ENCODE measurements at regions not wholly inside any gene's neighbourhood (a gene's known extent, or its start where the extent isn't known, plus 50 kb on each side); places are given as distances from the start of the nearest gene placed in this dataset.

DNA sequence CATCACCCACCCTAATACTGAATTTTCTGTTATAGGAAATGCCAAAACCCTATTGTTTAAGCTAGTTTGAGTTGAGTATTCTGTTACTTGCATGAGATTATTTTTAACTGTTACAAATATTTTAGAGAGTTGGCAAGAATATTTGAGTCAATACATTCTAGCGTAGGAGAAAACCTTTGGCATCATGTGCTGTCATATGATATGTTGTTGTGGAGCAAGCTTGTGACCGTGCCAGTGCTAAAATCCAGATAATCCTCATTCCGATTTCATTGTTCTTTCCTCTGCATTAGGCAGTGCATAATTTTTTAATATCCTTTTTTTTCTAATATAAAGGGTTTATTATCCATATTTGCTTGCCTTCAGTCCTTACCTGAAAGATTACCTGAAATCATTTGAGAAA lies 168.0 kb upstream of the GMNC start:
- Histone ChIP-seq H2AFZ (ENCODE audit: insufficient read depth, low read depth, low read length, poor library complexity, severe bottlenecking) (no peak overlapping the region), H3K4me1 (ENCODE audit: control insufficient read depth in 1 of 2, insufficient read depth in 2 of 2, low read length in 2 of 2) (no peaks in the 10 kb centered on the region), H3K79me2 (ENCODE audit: insufficient read depth, low read length) (no peaks in the 10 kb centered on the region), H3K27ac (ENCODE audit: low read depth in 1 of 2, low read length in 2 of 2) (no peak overlapping the region), H3K27me3 (ENCODE audit: control insufficient read depth in 2 of 2, insufficient read depth in 2 of 2, low read length in 2 of 2) (no peaks in the 10 kb centered on the region), H4K20me1 (ENCODE audit: insufficient read depth, low read length) (no peaks in the 10 kb centered on the region), H3K9ac (ENCODE audit: insufficient read depth, low read length, poor library complexity, severe bottlenecking) (no peak overlapping the region), H3K4me2 (replicated peaks; ENCODE audit: extremely low read depth, low read length, poor library complexity, severe bottlenecking) (no peak overlapping the region), H3K4me3 (replicated peaks in 1 of 3; ENCODE audit: low read depth in 2 of 3, low read length in 3 of 3) (no peak overlapping the region), H3K9me3 (replicated peaks in 1 of 2; ENCODE audit: control insufficient read depth in 1 of 2, insufficient read depth in 1 of 2, low read length in 2 of 2) (no peaks in the 10 kb centered on the region), H3K36me3 (replicated peaks in 1 of 2; ENCODE audit: control insufficient read depth in 1 of 2, insufficient read depth in 2 of 2, low read length in 2 of 2) (no peaks in the 10 kb centered on the region)
- intact Hi-C loops (cut with micrococcal nuclease): no loop called here
- DNase-seq: no peak
- TF ChIP-seq, protein P1, sequence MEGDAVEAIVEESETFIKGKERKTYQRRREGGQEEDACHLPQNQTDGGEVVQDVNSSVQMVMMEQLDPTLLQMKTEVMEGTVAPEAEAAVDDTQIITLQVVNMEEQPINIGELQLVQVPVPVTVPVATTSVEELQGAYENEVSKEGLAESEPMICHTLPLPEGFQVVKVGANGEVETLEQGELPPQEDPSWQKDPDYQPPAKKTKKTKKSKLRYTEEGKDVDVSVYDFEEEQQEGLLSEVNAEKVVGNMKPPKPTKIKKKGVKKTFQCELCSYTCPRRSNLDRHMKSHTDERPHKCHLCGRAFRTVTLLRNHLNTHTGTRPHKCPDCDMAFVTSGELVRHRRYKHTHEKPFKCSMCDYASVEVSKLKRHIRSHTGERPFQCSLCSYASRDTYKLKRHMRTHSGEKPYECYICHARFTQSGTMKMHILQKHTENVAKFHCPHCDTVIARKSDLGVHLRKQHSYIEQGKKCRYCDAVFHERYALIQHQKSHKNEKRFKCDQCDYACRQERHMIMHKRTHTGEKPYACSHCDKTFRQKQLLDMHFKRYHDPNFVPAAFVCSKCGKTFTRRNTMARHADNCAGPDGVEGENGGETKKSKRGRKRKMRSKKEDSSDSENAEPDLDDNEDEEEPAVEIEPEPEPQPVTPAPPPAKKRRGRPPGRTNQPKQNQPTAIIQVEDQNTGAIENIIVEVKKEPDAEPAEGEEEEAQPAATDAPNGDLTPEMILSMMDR (IDR thresholded peaks at IDR 0.05): no peak
- Mint-ChIP-seq H3K27me3 (ENCODE audit: low read depth in 3 of 3) (no peaks in the 10 kb centered on the region), H3K27ac (no peak overlapping the region), H3K4me1 (no peaks in the 10 kb centered on the region), H3K4me3 (no peak overlapping the region), H3K36me3 (no peaks in the 10 kb centered on the region), H3K9me3 (peaks cover 0 to 2% (median 0%) of the 10 kb centered on the region in 7 donors)
- WGBS (ENCODE audit: insufficient coverage): no CpG with 5 or more reads among the region's 3 CpGs

DNA sequence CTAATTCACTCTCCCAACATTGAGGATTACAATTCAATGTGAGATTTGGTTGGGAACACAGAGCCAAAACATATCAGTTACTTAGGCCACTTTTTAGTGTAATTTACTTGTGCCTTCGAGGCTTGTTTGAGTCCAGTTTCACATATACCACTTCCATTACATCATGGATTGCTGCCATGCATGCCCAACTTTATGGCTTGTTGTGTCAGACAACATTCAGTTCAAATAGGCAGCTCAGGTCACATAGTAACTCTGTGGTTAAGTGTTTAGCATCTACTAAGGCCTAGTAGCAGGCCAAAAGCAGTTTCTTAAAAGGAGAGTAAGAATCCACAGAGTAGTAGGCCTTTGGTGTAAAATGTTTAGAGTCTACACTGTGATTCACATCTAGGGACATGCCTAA lies 164.3 kb upstream of the GMNC start:
- Histone ChIP-seq H3K4me3 (replicated peaks in 1 of 3; ENCODE audit: low read depth in 2 of 3, low read length in 3 of 3) (no peak overlapping the region), H3K27me3 (ENCODE audit: control insufficient read depth in 2 of 2, insufficient read depth in 2 of 2, low read length in 2 of 2) (no peaks in the 10 kb centered on the region), H3K9ac (ENCODE audit: insufficient read depth, low read length, poor library complexity, severe bottlenecking) (no peak overlapping the region), H3K79me2 (ENCODE audit: insufficient read depth, low read length) (no peaks in the 10 kb centered on the region), H4K20me1 (ENCODE audit: insufficient read depth, low read length) (no peaks in the 10 kb centered on the region), H3K36me3 (replicated peaks in 1 of 2; ENCODE audit: control insufficient read depth in 1 of 2, insufficient read depth in 2 of 2, low read length in 2 of 2) (no peaks in the 10 kb centered on the region), H3K4me2 (replicated peaks; ENCODE audit: extremely low read depth, low read length, poor library complexity, severe bottlenecking) (no peak overlapping the region), H3K4me1 (ENCODE audit: control insufficient read depth in 1 of 2, insufficient read depth in 2 of 2, low read length in 2 of 2) (no peaks in the 10 kb centered on the region), H3K27ac (ENCODE audit: low read depth in 1 of 2, low read length in 2 of 2) (no peak overlapping the region), H3K9me3 (replicated peaks in 1 of 2; ENCODE audit: control insufficient read depth in 1 of 2, insufficient read depth in 1 of 2, low read length in 2 of 2) (no peaks in the 10 kb centered on the region), H2AFZ (ENCODE audit: insufficient read depth, low read depth, low read length, poor library complexity, severe bottlenecking) (no peak overlapping the region)
- no CpG with 5 or more reads among the region's 1 CpG for WGBS (ENCODE audit: insufficient coverage)
- Mint-ChIP-seq H3K9me3 (no peaks in the 10 kb centered on the region), H3K36me3 (no peaks in the 10 kb centered on the region), H3K4me1 (no peaks in the 10 kb centered on the region), H3K4me3 (no peak overlapping the region), H3K27ac (no peak overlapping the region), H3K27me3 (ENCODE audit: low read depth in 3 of 3) (no peaks in the 10 kb centered on the region)
- DNase-seq: no peak
- intact Hi-C loops (cut with micrococcal nuclease): no loop called here
- TF ChIP-seq, protein P1 (IDR thresholded peaks at IDR 0.05): no peak

Data from CD14-positive monocyte (primary cell).